Activated T-helper 2 cell treated with anti-CD3 and anti-CD28 coated beads, Interferon-gamma antibody, Interleukin-2, Interleukin-4, amounts not matched to agents 10 μg/mL and 5 μg/mL and 100 μg/mL, durations not matched to agents 14 hours and 24 hours and 36 hours (primary cell): ENCODE measurements at regions not wholly inside any gene's neighbourhood (a gene's known extent, or its start where the extent isn't known, plus 50 kb on each side); places are given as distances from the start of the nearest gene placed in this dataset.

Experiments
- DNase-seq: peaks from one replicate; pipeline ENCODE4 v3.0.0; 2021; ENCODE audit warnings: low spot score
- H3K27ac Mint-ChIP-seq: one replicate; pipeline ENCODE4 v1.8.0; 2021; ENCODE audit warnings: mixed read lengths
- H3K27me3 Mint-ChIP-seq: one replicate; pipeline ENCODE4 v1.8.0; 2021; ENCODE audit warnings: low read depth, mixed read lengths
- H3K36me3 Mint-ChIP-seq: one replicate; pipeline ENCODE4 v1.8.0; 2021; ENCODE audit warnings: low read depth, mixed read lengths
- H3K4me1 Mint-ChIP-seq: one replicate; pipeline ENCODE4 v1.8.0; 2021; ENCODE audit warnings: low read depth, mixed read lengths
- H3K4me3 Mint-ChIP-seq: one replicate; pipeline ENCODE4 v1.8.0; 2021; ENCODE audit warnings: low read depth, mild to moderate bottlenecking, moderate library complexity, mixed read lengths
- H3K9me3 Mint-ChIP-seq: one replicate; pipeline ENCODE4 v1.8.0; 2021; ENCODE audit warnings: mixed read lengths
- intact Hi-C: fragments of 100-400 bp; cut with micrococcal nuclease; formaldehyde crosslinking; loops from one replicate; pipeline ENCODE4 v1.15.1; 2023

- no peak overlapping the region for H3K27ac Mint-ChIP-seq
- no peaks in the 10 kb centered on the region for H3K36me3 Mint-ChIP-seq
Measured at GRCh38 chr9:86825299-86825698, 122.0 kb downstream of the GAS1 start.

DNA sequence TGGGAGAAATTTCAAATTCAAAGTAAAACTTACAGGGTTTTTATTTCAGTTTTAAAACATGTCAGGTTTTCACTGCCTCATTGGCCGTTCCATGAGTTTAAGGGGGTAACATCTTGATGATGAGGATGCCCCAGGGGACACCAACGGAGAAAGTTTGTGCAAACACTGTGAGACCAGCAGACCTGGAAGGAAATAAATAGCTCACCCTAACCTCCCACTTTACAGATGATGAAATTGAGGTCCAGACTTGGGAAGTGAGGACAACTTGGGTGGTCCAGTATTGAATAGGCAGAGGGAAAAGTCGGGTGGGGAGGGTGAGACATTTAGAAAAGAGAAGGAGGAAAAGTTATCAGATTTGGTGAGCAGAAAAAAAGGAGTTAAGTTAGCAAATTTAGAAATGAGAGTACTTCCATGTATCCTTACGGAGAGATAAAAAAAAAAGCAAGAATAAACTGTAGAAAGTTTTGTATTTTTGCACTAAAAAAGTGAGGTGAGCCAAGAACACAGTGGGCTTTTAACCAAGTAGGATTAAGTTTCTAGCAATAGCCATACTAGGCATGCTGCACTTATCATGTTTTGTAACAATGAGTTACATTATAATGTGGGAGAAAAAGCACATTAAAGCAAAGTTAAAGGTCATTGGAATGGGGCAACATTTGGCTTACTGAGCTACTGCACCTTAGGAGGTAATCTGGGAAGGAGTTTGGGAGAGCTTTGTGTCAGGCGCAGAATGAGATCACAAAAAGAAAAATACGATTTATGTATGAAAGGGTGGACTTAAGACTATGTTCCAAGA is 125.1 kb downstream of the GAS1 start:
- Mint-ChIP-seq H3K27ac (no peak overlapping the region), H3K36me3 (no peaks in the 10 kb centered on the region), H3K27me3 (no peaks in the 10 kb centered on the region), H3K4me3 (no peak overlapping the region), H3K9me3 (no peaks in the 10 kb centered on the region), H3K4me1 (no peaks in the 10 kb centered on the region)
- DNase-seq: no peak
- intact Hi-C loops: no loop called here

More at GRCh38 chr9:86825299-86825698, 122.0 kb downstream of the GAS1 start:
- no peak for DNase-seq
- Mint-ChIP-seq H3K27me3 (no peaks in the 10 kb centered on the region), H3K9me3 (no peaks in the 10 kb centered on the region), H3K4me3 (no peak overlapping the region), H3K4me1 (no peaks in the 10 kb centered on the region)
- intact Hi-C loops: no loop called here

GRCh38 chr9:86821006-86821845 is 126.1 kb downstream of the GAS1 start:
- Mint-ChIP-seq H3K36me3 (no peaks in the 10 kb centered on the region), H3K4me3 (no peak overlapping the region), H3K9me3 (no peaks in the 10 kb centered on the region), H3K27ac (no peak overlapping the region), H3K27me3 (no peaks in the 10 kb centered on the region), H3K4me1 (no peaks in the 10 kb centered on the region)
- intact Hi-C loops: no loop called here
- DNase-seq: no peak

DNA sequence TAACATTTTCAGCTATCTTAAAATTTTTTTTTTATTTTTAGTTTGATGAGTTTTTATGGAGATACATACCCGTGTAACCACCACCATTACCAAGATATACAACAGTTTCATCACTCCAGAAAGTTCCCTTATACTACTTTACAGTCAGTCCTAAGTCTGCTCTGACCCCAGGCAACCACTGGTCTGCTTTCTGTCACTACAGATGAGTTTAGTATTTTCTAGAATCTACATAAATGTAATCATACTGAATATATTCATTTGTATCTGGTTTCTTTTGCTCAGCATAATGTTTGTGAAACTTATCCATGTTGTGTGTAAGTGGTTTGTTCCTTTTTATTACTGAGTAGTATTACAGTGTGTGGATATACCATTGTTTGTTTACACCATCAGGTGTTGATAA is 127.8 kb downstream of the GAS1 start:
- no peaks in the 10 kb centered on the region for H3K4me1 Mint-ChIP-seq
- no peak overlapping the region for H3K4me3 Mint-ChIP-seq
- no peaks in the 10 kb centered on the region for H3K27me3 Mint-ChIP-seq
- H3K9me3 Mint-ChIP-seq: no peaks in the 10 kb centered on the region
- intact Hi-C loops: no loop called here
- no peak for DNase-seq
- H3K27ac Mint-ChIP-seq: no peak overlapping the region
- no peaks in the 10 kb centered on the region for H3K36me3 Mint-ChIP-seq

- H3K4me3 Mint-ChIP-seq: no peak overlapping the region
- no peak for DNase-seq
- H3K27me3 Mint-ChIP-seq: no peaks in the 10 kb centered on the region
- intact Hi-C loops: no loop called here
- H3K36me3 Mint-ChIP-seq: no peaks in the 10 kb centered on the region
- H3K27ac Mint-ChIP-seq: no peak overlapping the region
- no peaks in the 10 kb centered on the region for H3K9me3 Mint-ChIP-seq
- no peaks in the 10 kb centered on the region for H3K4me1 Mint-ChIP-seq
Measured at GRCh38 chr9:86818636-86819035, 128.7 kb downstream of the GAS1 start.

- Mint-ChIP-seq H3K27me3 (no peaks in the 10 kb centered on the region), H3K9me3 (no peaks in the 10 kb centered on the region), H3K36me3 (no peaks in the 10 kb centered on the region)
Measured at GRCh38 chr9:86816868-86817267, 130.4 kb downstream of the GAS1 start.

GRCh38 chr9:86816366-86816765 is 130.9 kb downstream of the GAS1 start:
- DNase-seq: no peak
- no peaks in the 10 kb centered on the region for H3K36me3 Mint-ChIP-seq
- no peaks in the 10 kb centered on the region for H3K9me3 Mint-ChIP-seq
- H3K27ac Mint-ChIP-seq: no peak overlapping the region
- H3K4me1 Mint-ChIP-seq: no peaks in the 10 kb centered on the region
- no peak overlapping the region for H3K4me3 Mint-ChIP-seq
- H3K27me3 Mint-ChIP-seq: no peaks in the 10 kb centered on the region
- intact Hi-C loops: no loop called here

More at GRCh38 chr9:86816868-86817267, 130.4 kb downstream of the GAS1 start:
- intact Hi-C loops: no loop called here
- no peak for DNase-seq
- Mint-ChIP-seq H3K4me3 (no peak overlapping the region), H3K27ac (no peak overlapping the region), H3K4me1 (no peaks in the 10 kb centered on the region)

GRCh38 chr9:86812616-86813015 is 134.7 kb downstream of the GAS1 start:
- DNase-seq: no peak
- Mint-ChIP-seq H3K9me3 (no peaks in the 10 kb centered on the region), H3K4me3 (no peak overlapping the region), H3K36me3 (no peaks in the 10 kb centered on the region), H3K27ac (no peak overlapping the region), H3K27me3 (no peaks in the 10 kb centered on the region), H3K4me1 (no peaks in the 10 kb centered on the region)
- intact Hi-C loops: no loop called here

DNA sequence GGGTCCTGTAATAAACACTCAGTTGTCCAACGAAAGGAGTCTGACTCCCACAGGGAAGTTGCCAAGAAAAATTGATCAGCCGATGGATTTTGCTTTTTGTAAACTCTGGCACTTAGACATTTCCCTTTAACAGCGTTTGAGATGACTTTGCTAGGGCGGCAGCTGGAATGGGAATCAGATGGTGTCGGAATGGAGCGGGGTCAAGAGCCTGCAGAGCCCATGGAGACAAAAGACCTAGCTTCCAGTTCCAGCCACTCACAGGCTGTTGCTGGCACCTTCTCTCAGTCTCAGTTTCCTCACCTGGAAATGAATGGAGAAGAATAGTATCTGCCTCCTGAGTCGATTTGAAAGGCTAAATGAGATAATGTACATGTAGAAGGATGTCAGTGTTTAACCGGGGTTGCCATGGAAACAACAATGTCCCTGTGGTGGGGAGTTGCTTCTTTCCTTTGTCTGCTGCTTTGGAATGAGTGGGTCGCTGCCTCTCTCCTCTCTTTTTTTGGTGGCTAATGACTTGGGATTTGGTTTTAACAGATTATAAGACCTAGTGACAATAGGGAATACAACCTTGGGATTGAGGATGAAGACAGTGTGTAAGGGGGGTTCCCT is 137.4 kb downstream of the GAS1 start:
- H3K9me3 Mint-ChIP-seq: no peaks in the 10 kb centered on the region
- H3K27ac Mint-ChIP-seq: no peak overlapping the region
- no peak overlapping the region for H3K4me3 Mint-ChIP-seq
- no peaks in the 10 kb centered on the region for H3K36me3 Mint-ChIP-seq
- DNase-seq: no peak
- no peaks in the 10 kb centered on the region for H3K4me1 Mint-ChIP-seq
- no peaks in the 10 kb centered on the region for H3K27me3 Mint-ChIP-seq
- intact Hi-C loops: no loop called here

DNA sequence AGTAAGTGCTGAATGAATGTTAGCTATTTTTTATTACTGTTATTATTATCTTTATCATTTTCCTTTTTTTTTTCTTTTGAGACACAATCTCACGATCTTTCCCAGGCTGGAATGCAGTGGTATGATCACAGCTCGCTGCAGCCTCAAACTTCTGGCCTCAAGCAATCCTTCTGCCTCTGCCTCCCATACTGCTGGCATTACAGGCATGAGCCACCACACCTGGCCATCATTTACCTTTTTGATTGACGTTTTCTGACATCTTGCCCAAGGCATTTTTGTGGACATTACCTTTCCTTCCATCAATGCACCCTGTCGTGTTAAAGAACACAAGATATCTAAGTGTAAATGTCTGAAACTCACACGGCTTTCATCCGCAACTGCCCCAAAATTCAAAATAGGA is 138.2 kb downstream of the GAS1 start:
- peaks cover under 1% of the 10 kb centered on the region for H3K9me3 Mint-ChIP-seq
- no peak overlapping the region for H3K4me3 Mint-ChIP-seq
- no peaks in the 10 kb centered on the region for H3K36me3 Mint-ChIP-seq
- DNase-seq: no peak
- no peaks in the 10 kb centered on the region for H3K4me1 Mint-ChIP-seq
- intact Hi-C loops: no loop called here
- H3K27me3 Mint-ChIP-seq: no peaks in the 10 kb centered on the region
- H3K27ac Mint-ChIP-seq: no peak overlapping the region

DNA sequence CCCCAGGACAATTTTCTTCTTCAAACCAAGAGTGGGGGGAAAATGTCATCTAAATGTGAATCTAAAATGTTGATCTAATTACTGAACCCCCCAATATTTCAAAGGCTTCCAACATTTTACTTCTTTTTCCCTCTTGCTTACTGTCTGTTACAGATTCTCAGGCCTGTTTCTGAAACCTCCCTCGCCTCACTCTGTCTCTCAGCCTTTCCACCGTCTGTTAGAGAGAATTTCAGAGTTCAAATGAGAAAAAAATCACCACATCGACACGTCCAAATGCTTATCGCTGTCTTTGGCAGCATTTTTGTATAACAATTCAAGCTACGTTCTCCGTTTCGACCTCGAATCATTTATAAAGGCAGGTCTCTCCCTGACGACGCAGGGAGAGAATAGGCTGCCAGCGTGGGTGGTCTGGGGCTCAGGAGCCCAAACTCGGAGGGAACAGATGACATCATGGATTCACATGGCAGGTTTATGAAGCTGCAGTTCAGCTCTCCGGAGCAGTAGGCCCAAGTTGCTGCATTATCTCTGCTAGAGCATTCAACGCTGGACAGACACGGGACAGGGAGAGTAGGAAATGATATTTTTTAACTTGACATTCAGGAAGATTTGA is 139.8 kb downstream of the GAS1 start:
- no peak overlapping the region for H3K4me3 Mint-ChIP-seq
- intact Hi-C loops: no loop called here
- H3K27me3 Mint-ChIP-seq: no peaks in the 10 kb centered on the region
- H3K4me1 Mint-ChIP-seq: no peaks in the 10 kb centered on the region
- H3K27ac Mint-ChIP-seq: no peak overlapping the region
- DNase-seq: no peak
- no peaks in the 10 kb centered on the region for H3K36me3 Mint-ChIP-seq
- peaks cover 13% of the 10 kb centered on the region for H3K9me3 Mint-ChIP-seq

DNA sequence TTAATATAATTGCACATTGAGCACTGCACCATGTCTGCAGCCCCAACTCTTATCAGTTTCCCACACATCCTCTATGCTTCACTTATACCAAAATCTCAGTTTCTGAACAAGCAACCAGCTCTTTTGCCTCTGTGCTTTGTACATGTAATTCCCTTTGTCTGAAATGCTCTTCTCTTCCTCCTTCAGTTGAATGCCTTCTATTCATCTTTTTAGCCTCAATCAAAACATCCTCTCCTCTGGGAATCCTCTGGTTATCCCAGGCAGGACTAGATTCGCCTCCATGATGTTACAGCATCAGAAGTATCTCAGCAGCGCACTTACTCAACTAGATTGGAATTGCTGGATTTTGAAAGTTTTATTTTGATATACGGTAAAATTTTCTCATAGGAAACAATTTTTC is 143.3 kb downstream of the GAS1 start:
- Mint-ChIP-seq H3K27me3 (no peaks in the 10 kb centered on the region), H3K9me3 (peaks cover 13% of the 10 kb centered on the region), H3K27ac (no peak overlapping the region), H3K36me3 (no peaks in the 10 kb centered on the region), H3K4me1 (no peaks in the 10 kb centered on the region), H3K4me3 (no peak overlapping the region)
- intact Hi-C loops: no loop called here
- DNase-seq: no peak
